HCT116 (cell line): ENCODE measurements at regions not wholly inside any gene's neighbourhood (a gene's known extent, or its start where the extent isn't known, plus 50 kb on each side); places are given as distances from the start of the nearest gene placed in this dataset.

Experiments used
- CEBPB ChIP-seq: IDR thresholded peaks from 2 replicates; pipeline ENCODE4 v1.6.1; 2012; ENCODE audit warnings: low read depth
- CTCF ChIP-seq, 3 experiments: fragments of 200-600 bp in 1 of 3; sonication (generic) in 1 of 3; IDR thresholded peaks in 2 of 3; conservative IDR thresholded peaks in 1 of 3; 2 replicates each; pipeline ENCODE4 v1.5.1; 2012 to 2017; ENCODE audit warnings: low read depth in 2 of 3, low read length in 2 of 3, antibody characterized with exemption in 1 of 3, borderline replicate concordance in 1 of 3, control low read depth in 1 of 3, mild to moderate bottlenecking in 1 of 3, mixed read lengths in 1 of 3, mixed run types in 1 of 3, moderate library complexity in 1 of 3; ENCODE audit not compliant: insufficient read depth in 1 of 3
- MAX ChIP-seq: IDR thresholded peaks from 2 replicates; pipeline ENCODE4 v1.6.1; 2012
- RAD21 ChIP-seq: IDR thresholded peaks from 2 replicates; pipeline ENCODE4 v1.6.1; 2012; ENCODE audit warnings: low read depth, mild to moderate bottlenecking
- YY1 ChIP-seq: IDR thresholded peaks from 2 replicates; pipeline ENCODE4 v1.6.1; 2011; ENCODE audit warnings: low read length, low read depth, moderate library complexity, mild to moderate bottlenecking; ENCODE audit not compliant: insufficient replicate concordance; ENCODE audit errors: extremely low read depth

GRCh38 chr10:30782157-30782536 is 152.6 kb upstream of the LYZL2 start:
- no peak for TF ChIP-seq CEBPB
- TF ChIP-seq YY1 = no peak
- no peak for TF ChIP-seq RAD21
- no peak for TF ChIP-seq MAX
- no peak for TF ChIP-seq CTCF (IDR thresholded peaks at IDR 0.05 in 2 of 3, conservative IDR thresholded peaks at IDR 0.05 in 1 of 3; ENCODE audit: borderline replicate concordance in 1 of 3, insufficient read depth in 1 of 3, low read depth in 2 of 3, low read length in 2 of 3)
